OCI-LY7 (cell line): ENCODE measurements at regions not wholly inside any gene's neighbourhood (a gene's known extent, or its start where the extent isn't known, plus 50 kb on each side); places are given as distances from the start of the nearest gene placed in this dataset.
"Not testable (repeated sequence)": the region's sequence is repeated elsewhere in the genome, so short reads cannot be mapped to it uniquely, and the experiment has no call there.

ENCODE experiments used
- BruUV-seq: library from RNA; stranded (reverse); fragments of 400-500 nt; replicated peaks from 2 replicates; lab custom pipeline; 2021; lab: Mats Ljungman, UMichigan
- CTCF ChIA-PET: fragments of 300-600 bp; sonication (Branson Sonifier 250); formaldehyde crosslinking; loops from one replicate; lab custom pipeline; 2022; ENCODE audit warnings: antibody characterized with exemption; ENCODE audit not compliant: unreplicated experiment; lab: Charles Lee
- POLR2A ChIA-PET: fragments of 300-600 bp; sonication (Branson Sonifier 250); formaldehyde crosslinking; loops from one replicate; lab custom pipeline; 2022; ENCODE audit warnings: antibody characterized with exemption; lab: Charles Lee
- DNase-seq: peaks from one replicate; pipeline ENCODE4 v3.0.0-alpha.2; 2015; ENCODE audit warnings: low spot score
- H2AFZ ChIP-seq: fragments of 200-600 bp; sonication (generic), shearing (Covaris generic); 2 replicates; pipeline ENCODE4 v1.6.1; 2014; ENCODE audit warnings: mild to moderate bottlenecking, antibody characterized with exemption, low read length, moderate library complexity
- H3K27ac ChIP-seq: fragments of 200-600 bp; sonication (generic); 2 replicates; pipeline ENCODE4 v1.5.1; 2014; ENCODE audit warnings: mixed run types, low read depth, mild to moderate bottlenecking, moderate library complexity, low read length, inconsistent platforms; ENCODE audit not compliant: poor library complexity, severe bottlenecking
- H3K36me3 ChIP-seq: fragments of 200-600 bp; sonication (generic); 2 replicates; pipeline ENCODE4 v1.6.1; 2014; ENCODE audit warnings: mild to moderate bottlenecking, antibody characterized with exemption, low read length, moderate library complexity, mixed read lengths; ENCODE audit not compliant: insufficient read depth
- H3K4me1 ChIP-seq: fragments of 200-600 bp; sonication (generic); 2 replicates; pipeline ENCODE4 v1.5.1; 2014; ENCODE audit warnings: mild to moderate bottlenecking, low read length; ENCODE audit not compliant: insufficient read depth, poor library complexity, severe bottlenecking
- H3K4me2 ChIP-seq: fragments of 200-600 bp; sonication (generic); 2 replicates; pipeline ENCODE4 v1.6.1; 2014; ENCODE audit warnings: mild to moderate bottlenecking, low read length
- H3K4me3 ChIP-seq: fragments of 200-600 bp; sonication (generic); 2 replicates; pipeline ENCODE4 v1.5.1; 2014; ENCODE audit warnings: mild to moderate bottlenecking, low read depth, low read length; ENCODE audit not compliant: poor library complexity, severe bottlenecking
- H3K79me2 ChIP-seq: fragments of 200-600 bp; sonication (generic); 2 replicates; pipeline ENCODE4 v1.6.1; 2016; ENCODE audit warnings: low read depth, mild to moderate bottlenecking, low read length, moderate library complexity, mixed read lengths; ENCODE audit not compliant: insufficient read depth
- H3K9me2 ChIP-seq: fragments of 200-600 bp; sonication (generic); 2 replicates; pipeline ENCODE4 v1.6.1; 2016; ENCODE audit warnings: mild to moderate bottlenecking, low read length, mixed read lengths; ENCODE audit not compliant: insufficient read depth
- H3K9me3 ChIP-seq: fragments of 200-600 bp; sonication (generic); 2 replicates; pipeline ENCODE4 v1.6.1; 2014; ENCODE audit warnings: mild to moderate bottlenecking, mixed run types, low read length, mixed read lengths
- H4K20me1 ChIP-seq: fragments of 200-600 bp; sonication (generic); 2 replicates; pipeline ENCODE4 v1.6.1; 2014; ENCODE audit warnings: mild to moderate bottlenecking, antibody characterized with exemption, low read length, moderate library complexity, mixed read lengths; ENCODE audit not compliant: insufficient read depth
- EZH2phosphoT487 ChIP-seq: fragments of 200-600 bp; sonication (generic); IDR thresholded peaks from 2 replicates; pipeline ENCODE4 v1.6.1; 2018; ENCODE audit warnings: low read depth, borderline replicate concordance, mild to moderate bottlenecking, mixed run types, antibody characterized with exemption, low read length, moderate library complexity, mixed read lengths
- intact Hi-C: fragments of 100-400 bp; cut with micrococcal nuclease; formaldehyde crosslinking; loops from one replicate; pipeline ENCODE4 v1.10.0; 2022; ENCODE audit not compliant: unreplicated experiment
- TF ChIP-seq, protein P1 (sequence below): fragments of 200-600 bp; sonication (generic); conservative IDR thresholded peaks from 2 replicates; pipeline ENCODE4 v1.5.1; 2014; ENCODE audit warnings: mild to moderate bottlenecking, antibody characterized with exemption, low read length, moderate library complexity, mixed read lengths

GRCh38 chr11:33974804-33975203 lies 76.7 kb upstream of the CAPRIN1 start:
- intact Hi-C loops, result no loop called here
- Histone ChIP-seq H2AFZ (no peak overlapping the region), H3K4me1 (no peaks in the 10 kb centered on the region), H3K9me3 (no peaks in the 10 kb centered on the region), H3K36me3 (no peaks in the 10 kb centered on the region), H3K4me2 (no peak overlapping the region), H4K20me1 (no peaks in the 10 kb centered on the region), H3K4me3 (no peak overlapping the region), H3K9me2 (no peaks in the 10 kb centered on the region), H3K27ac (no peak overlapping the region), H3K79me2 (no peaks in the 10 kb centered on the region)
- ChIA-PET POLR2A (interaction anchor here (0.7 to 1.2 kb wide), 2 partner anchors 124 to 1420 kb away, joined by 4 read pairs; no protein-coding TSS in a partner anchor), CTCF (interaction anchor here (0.6 kb wide), 1 partner anchor 112 kb away, joined by 3 read pairs; no protein-coding TSS in a partner anchor)
- no peak for TF ChIP-seq EZH2phosphoT487
- TF ChIP-seq, protein P1, sequence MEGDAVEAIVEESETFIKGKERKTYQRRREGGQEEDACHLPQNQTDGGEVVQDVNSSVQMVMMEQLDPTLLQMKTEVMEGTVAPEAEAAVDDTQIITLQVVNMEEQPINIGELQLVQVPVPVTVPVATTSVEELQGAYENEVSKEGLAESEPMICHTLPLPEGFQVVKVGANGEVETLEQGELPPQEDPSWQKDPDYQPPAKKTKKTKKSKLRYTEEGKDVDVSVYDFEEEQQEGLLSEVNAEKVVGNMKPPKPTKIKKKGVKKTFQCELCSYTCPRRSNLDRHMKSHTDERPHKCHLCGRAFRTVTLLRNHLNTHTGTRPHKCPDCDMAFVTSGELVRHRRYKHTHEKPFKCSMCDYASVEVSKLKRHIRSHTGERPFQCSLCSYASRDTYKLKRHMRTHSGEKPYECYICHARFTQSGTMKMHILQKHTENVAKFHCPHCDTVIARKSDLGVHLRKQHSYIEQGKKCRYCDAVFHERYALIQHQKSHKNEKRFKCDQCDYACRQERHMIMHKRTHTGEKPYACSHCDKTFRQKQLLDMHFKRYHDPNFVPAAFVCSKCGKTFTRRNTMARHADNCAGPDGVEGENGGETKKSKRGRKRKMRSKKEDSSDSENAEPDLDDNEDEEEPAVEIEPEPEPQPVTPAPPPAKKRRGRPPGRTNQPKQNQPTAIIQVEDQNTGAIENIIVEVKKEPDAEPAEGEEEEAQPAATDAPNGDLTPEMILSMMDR, result no peak
- BruUV-seq, result no TSS peak
- DNase-seq, result no peak

DNA sequence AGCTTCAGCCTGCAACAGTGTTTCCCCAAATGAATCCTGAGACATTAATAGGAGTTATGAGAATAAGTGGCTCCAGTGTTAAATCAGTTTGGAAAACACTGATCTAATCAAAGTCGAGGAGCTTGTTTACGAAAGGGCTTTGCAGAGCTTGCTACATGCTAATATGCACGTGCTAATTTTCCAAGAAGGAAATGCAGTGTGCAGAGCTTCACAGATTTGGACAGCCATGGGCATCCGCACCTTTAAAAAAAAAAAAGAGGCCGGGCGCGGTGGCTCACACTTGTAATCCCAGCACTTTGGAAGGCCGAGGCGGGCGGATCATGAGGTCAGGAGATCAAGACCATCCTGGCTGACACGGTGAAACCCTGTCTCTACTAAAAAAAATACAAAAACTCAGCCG lies 79.7 kb upstream of the LMO2 start:
- H3K27ac ChIP-seq, BruUV-seq, H3K4me2 ChIP-seq, H2AFZ ChIP-seq, CTCF ChIA-PET, H3K9me3 ChIP-seq, H3K79me2 ChIP-seq, DNase-seq, H3K4me3 ChIP-seq, H3K9me2 ChIP-seq, H3K36me3 ChIP-seq, H4K20me1 ChIP-seq, H3K4me1 ChIP-seq: not testable (repeated sequence)
- intact Hi-C loops, result loop anchor here (1.0 kb wide), 1 partner anchor 113 kb away; no protein-coding TSS in a partner anchor
- POLR2A ChIA-PET, result interaction anchor here (0.7 kb wide), 1 partner anchor 176 kb away, joined by 3 read pairs; no protein-coding TSS in a partner anchor

DNA sequence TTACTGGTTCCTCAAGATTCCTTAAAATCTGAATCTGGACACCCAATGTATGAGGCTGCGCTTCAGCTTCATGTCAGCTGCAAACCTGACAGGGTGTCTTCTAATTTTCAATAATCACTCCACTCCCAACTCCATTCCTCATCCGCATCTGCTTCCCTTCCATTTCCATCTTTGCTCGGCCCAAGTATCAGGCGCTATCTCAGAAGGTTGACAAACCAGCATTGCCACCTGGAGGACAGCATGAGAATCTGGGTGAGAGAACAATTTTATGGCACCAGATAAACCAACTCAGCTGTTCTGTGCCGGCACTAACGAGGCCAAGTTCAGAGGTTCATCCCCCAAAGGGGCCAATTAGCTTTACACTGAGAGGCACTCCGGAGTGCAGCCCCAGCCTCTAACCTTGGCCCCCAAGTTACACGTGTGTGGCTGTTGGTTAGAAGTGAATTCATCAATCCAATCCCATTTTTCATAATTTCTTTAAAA lies 79.1 kb upstream of the LMO2 start:
- no peaks in the 10 kb centered on the region for H3K9me3 ChIP-seq
- no peak overlapping the region for H2AFZ ChIP-seq
- BruUV-seq, result no TSS peak
- intact Hi-C loops, result loop anchor here (1.0 kb wide), 1 partner anchor 113 kb away; no protein-coding TSS in a partner anchor
- no peak overlapping the region for H3K27ac ChIP-seq
- no peaks in the 10 kb centered on the region for H3K36me3 ChIP-seq
- CTCF ChIA-PET, result no interaction called here
- POLR2A ChIA-PET, result interaction anchor here (0.7 to 1.2 kb wide), 2 partner anchors 12 to 176 kb away, joined by 3 read pairs; no protein-coding TSS in a partner anchor
- no peaks in the 10 kb centered on the region for H4K20me1 ChIP-seq
- no peaks in the 10 kb centered on the region for H3K4me1 ChIP-seq
- H3K4me3 ChIP-seq, result no peak overlapping the region
- H3K79me2 ChIP-seq, result no peaks in the 10 kb centered on the region
- no peaks in the 10 kb centered on the region for H3K9me2 ChIP-seq
- no peak overlapping the region for H3K4me2 ChIP-seq
- peak; percentile 43 for DNase-seq
- TF ChIP-seq EZH2phosphoT487, result no peak
- TF ChIP-seq, protein P1, result peak; percentile 78
